Endothelial cell of umbilical vein (primary cell): ENCODE measurements at regions not wholly inside any gene's neighbourhood (a gene's known extent, or its start where the extent isn't known, plus 50 kb on each side); places are given as distances from the start of the nearest gene placed in this dataset.

Experiments used
- BruUV-seq: library from RNA; stranded (reverse); fragments of 400-500 nt; replicated peaks from 2 replicates; lab custom pipeline; 2021; lab: Mats Ljungman, UMichigan
- CTCF ChIA-PET: fragments of 300-600, 350-600 bp; sonication (Branson Sonifier 250); formaldehyde crosslinking; loops from one replicate; lab custom pipeline; 2021; ENCODE audit warnings: antibody characterized with exemption, inconsistent platforms; lab: Charles Lee
- POLR2A ChIA-PET: fragments of 300-600, 350-600 bp; sonication (Branson Sonifier 250); formaldehyde crosslinking; loops from one replicate; lab custom pipeline; 2021; ENCODE audit warnings: antibody characterized with exemption, inconsistent platforms; lab: Charles Lee
- DNase-seq: peaks from one replicate; pipeline ENCODE4 v3.0.0-alpha.2; 2011; ENCODE audit warnings: low read depth, low spot score
- FAIRE-seq: peaks from 2 replicates; lab custom pipeline; 2011; peaks lifted over from hg19 to GRCh38; lab: Jason Lieb, UNC
- H2AFZ ChIP-seq: 2 replicates; pipeline ENCODE4 v1.6.0; 2012; ENCODE audit warnings: low read depth, low read length, control low read depth, inconsistent platforms
- H3K27ac ChIP-seq: 2 replicates; pipeline ENCODE4 v1.5.1; 2011; ENCODE audit warnings: low read depth, mild to moderate bottlenecking, control low read depth, low read length, moderate library complexity; ENCODE audit not compliant: insufficient read depth
- H3K27me3 ChIP-seq, 2 experiments: 2 replicates each; pipeline versions ENCODE4 v1.6.0 to v1.6.1; 2011; ENCODE audit warnings: low read length in 2 of 2, mixed read lengths in 1 of 2; ENCODE audit not compliant: control insufficient read depth in 2 of 2, insufficient read depth in 2 of 2
- H3K36me3 ChIP-seq, 2 experiments: 2 replicates in 1 of 2; 3 replicates in 1 of 2; pipeline ENCODE4 v1.5.1; 2011; ENCODE audit warnings: low read length in 2 of 2, mild to moderate bottlenecking in 1 of 2, moderate library complexity in 1 of 2; ENCODE audit not compliant: control insufficient read depth in 2 of 2, insufficient read depth in 2 of 2; ENCODE audit errors: extremely low read depth in 1 of 2
- H3K4me1 ChIP-seq: 3 replicates; pipeline ENCODE4 v1.5.1; 2011; ENCODE audit warnings: mild to moderate bottlenecking, low read length; ENCODE audit not compliant: control insufficient read depth, insufficient read depth; ENCODE audit errors: extremely low read depth
- H3K4me2 ChIP-seq: 2 replicates; pipeline ENCODE4 v1.6.1; 2011; ENCODE audit warnings: low read length, control low read depth, mixed read lengths; ENCODE audit not compliant: insufficient read depth
- H3K4me3 ChIP-seq, 3 experiments: fragments of 200-600 bp in 1 of 3; sonication (generic), shearing (Covaris generic) in 1 of 3; replicated peaks in 1 of 3; 2 replicates each; pipeline ENCODE4 v1.5.1; 2011 to 2016; ENCODE audit warnings: control low read depth in 3 of 3, low read length in 3 of 3, mild to moderate bottlenecking in 2 of 3, inconsistent platforms in 1 of 3, low read depth in 1 of 3, moderate library complexity in 1 of 3; ENCODE audit not compliant: insufficient read depth in 1 of 3
- H3K79me2 ChIP-seq: 2 replicates; pipeline ENCODE4 v1.6.0; 2012; ENCODE audit warnings: low read length, inconsistent platforms; ENCODE audit not compliant: control insufficient read depth, insufficient read depth
- H3K9ac ChIP-seq: replicated peaks from 2 replicates; pipeline ENCODE3; 2011; ENCODE audit warnings: low read length, control low read depth; ENCODE audit not compliant: insufficient read depth; ENCODE audit errors: extremely low read depth
- H3K9me1 ChIP-seq: replicated peaks from 3 replicates; pipeline ENCODE4 v1.6.0; 2011; ENCODE audit warnings: mild to moderate bottlenecking, low read length; ENCODE audit not compliant: control insufficient read depth, insufficient read depth; ENCODE audit errors: extremely low read depth
- H3K9me3 ChIP-seq: replicated peaks from 2 replicates; pipeline ENCODE4 v1.5.1; 2012; ENCODE audit warnings: low read length, inconsistent platforms; ENCODE audit not compliant: control insufficient read depth, insufficient read depth
- H4K20me1 ChIP-seq: replicated peaks from 2 replicates; pipeline ENCODE3; 2011; ENCODE audit warnings: mild to moderate bottlenecking, low read length; ENCODE audit not compliant: control insufficient read depth, insufficient read depth; ENCODE audit errors: extremely low read depth
- EZH2 ChIP-seq: IDR thresholded peaks from 2 replicates; pipeline ENCODE4 v1.6.1; 2012; ENCODE audit warnings: borderline replicate concordance, low read depth, mild to moderate bottlenecking, moderate library complexity, low read length, inconsistent platforms; ENCODE audit not compliant: severe bottlenecking
- FOS ChIP-seq: IDR thresholded peaks from 2 replicates; pipeline ENCODE4 v1.6.1; 2011; ENCODE audit warnings: mild to moderate bottlenecking, low read length, moderate library complexity, borderline replicate concordance; ENCODE audit not compliant: insufficient read depth
- GATA2 ChIP-seq: IDR thresholded peaks from 2 replicates; pipeline ENCODE4 v1.7.0; 2011; ENCODE audit warnings: low read depth, mild to moderate bottlenecking, moderate library complexity, mixed read lengths, low read length; ENCODE audit not compliant: insufficient read length, insufficient read depth
- JUN ChIP-seq: IDR thresholded peaks from 2 replicates; pipeline ENCODE4 v1.6.1; 2011; ENCODE audit warnings: borderline replicate concordance, low read depth; ENCODE audit not compliant: insufficient read length, insufficient read depth
- MYC ChIP-seq: IDR thresholded peaks from one replicate; pipeline ENCODE4 v1.6.1; 2011; ENCODE audit warnings: mild to moderate bottlenecking, low read depth, low read length
- POLR2A ChIP-seq: IDR thresholded peaks from 2 replicates; pipeline ENCODE4 v1.6.1; 2012; ENCODE audit warnings: low read depth, mild to moderate bottlenecking, control low read depth, low read length
- POLR2AphosphoS5 ChIP-seq: IDR thresholded peaks from 2 replicates; pipeline ENCODE4 v1.6.1; 2012; ENCODE audit warnings: low read depth, mild to moderate bottlenecking, control low read depth, low read length, moderate library complexity; ENCODE audit not compliant: insufficient read depth
- dilution Hi-C: fragments of 300-500 bp; cut with MboI; formaldehyde crosslinking; loops from one replicate; pipeline ENCODE4 v1.15.0; 2019; ENCODE audit warnings: low sequenced_read_pairs; ENCODE audit not compliant: extremely low pct_ligation_motif_present
- intact Hi-C: fragments of 100-400 bp; cut with micrococcal nuclease; formaldehyde crosslinking; loops from one replicate; pipeline ENCODE4 v1.10.0; 2022
- TF ChIP-seq, protein P1 (sequence below), 2 donors: IDR thresholded peaks; 1 replicate in 1 of 2; 2 replicates in 1 of 2; pipeline ENCODE4 v1.5.1; 2011; ENCODE audit warnings: low read length in 2 of 2, mild to moderate bottlenecking in 2 of 2, moderate library complexity in 2 of 2, control low read depth in 1 of 2, inconsistent platforms in 1 of 2, low read depth in 1 of 2; ENCODE audit not compliant: insufficient read depth in 1 of 2; ENCODE audit errors: extremely low read depth in 1 of 2
- TF ChIP-seq, protein P2 (sequence below): IDR thresholded peaks from 2 replicates; pipeline ENCODE4 v1.6.1; 2011; ENCODE audit not compliant: insufficient read depth, insufficient read length

DNA sequence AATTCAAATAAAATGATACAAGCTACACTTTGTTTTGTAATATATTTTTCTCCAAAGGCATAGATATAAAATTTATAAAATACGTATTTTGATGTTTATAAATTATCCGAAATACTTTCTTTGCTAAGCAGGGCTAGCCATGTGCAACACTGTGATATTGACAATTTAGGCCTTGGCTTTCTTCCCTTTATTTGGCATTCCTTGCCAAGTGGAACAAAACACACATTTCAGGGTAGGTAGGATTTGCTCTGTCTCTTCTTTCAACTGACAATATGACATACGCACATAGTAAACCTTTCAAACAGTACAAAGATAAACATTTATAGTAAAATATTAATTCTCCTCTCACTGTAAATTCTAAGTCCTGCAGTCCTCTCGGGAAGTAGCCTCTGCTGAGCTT is 103.3 kb upstream of the POT1 start:
- dilution Hi-C loops = no loop called here
- no peak for FAIRE-seq
- Histone ChIP-seq H3K27ac (no peak overlapping the region), H3K9me1 (no peaks in the 10 kb centered on the region), H3K9me3 (no peaks in the 10 kb centered on the region), H4K20me1 (no peaks in the 10 kb centered on the region), H2AFZ (no peak overlapping the region), H3K27me3 (no peaks in the 10 kb centered on the region), H3K4me3 (no peak overlapping the region), H3K36me3 (no peaks in the 10 kb centered on the region), H3K9ac (no peak overlapping the region), H3K4me1 (no peaks in the 10 kb centered on the region), H3K79me2 (no peaks in the 10 kb centered on the region), H3K4me2 (no peak overlapping the region)
- no TSS peak for BruUV-seq
- no peak for TF ChIP-seq EZH2
- POLR2A ChIA-PET = no interaction called here
- no peak for DNase-seq
- CTCF ChIA-PET = no interaction called here
- intact Hi-C loops = no loop called here

- Histone ChIP-seq H4K20me1 (no peaks in the 10 kb centered on the region), H3K9ac (no peak overlapping the region), H3K27me3 (no peaks in the 10 kb centered on the region), H3K4me1 (no peaks in the 10 kb centered on the region), H3K36me3 (no peaks in the 10 kb centered on the region), H3K4me3 (no peak overlapping the region), H3K9me3 (no peaks in the 10 kb centered on the region), H3K4me2 (no peak overlapping the region), H3K9me1 (no peaks in the 10 kb centered on the region), H3K79me2 (no peaks in the 10 kb centered on the region), H2AFZ (no peak overlapping the region), H3K27ac (no peak overlapping the region)
- dilution Hi-C loops = no loop called here
- BruUV-seq = no TSS peak
- no peak for TF ChIP-seq EZH2
- TF ChIP-seq GATA2 = no peak
- TF ChIP-seq MYC = no peak
- TF ChIP-seq POLR2AphosphoS5 = no peak
- TF ChIP-seq, protein P1, sequence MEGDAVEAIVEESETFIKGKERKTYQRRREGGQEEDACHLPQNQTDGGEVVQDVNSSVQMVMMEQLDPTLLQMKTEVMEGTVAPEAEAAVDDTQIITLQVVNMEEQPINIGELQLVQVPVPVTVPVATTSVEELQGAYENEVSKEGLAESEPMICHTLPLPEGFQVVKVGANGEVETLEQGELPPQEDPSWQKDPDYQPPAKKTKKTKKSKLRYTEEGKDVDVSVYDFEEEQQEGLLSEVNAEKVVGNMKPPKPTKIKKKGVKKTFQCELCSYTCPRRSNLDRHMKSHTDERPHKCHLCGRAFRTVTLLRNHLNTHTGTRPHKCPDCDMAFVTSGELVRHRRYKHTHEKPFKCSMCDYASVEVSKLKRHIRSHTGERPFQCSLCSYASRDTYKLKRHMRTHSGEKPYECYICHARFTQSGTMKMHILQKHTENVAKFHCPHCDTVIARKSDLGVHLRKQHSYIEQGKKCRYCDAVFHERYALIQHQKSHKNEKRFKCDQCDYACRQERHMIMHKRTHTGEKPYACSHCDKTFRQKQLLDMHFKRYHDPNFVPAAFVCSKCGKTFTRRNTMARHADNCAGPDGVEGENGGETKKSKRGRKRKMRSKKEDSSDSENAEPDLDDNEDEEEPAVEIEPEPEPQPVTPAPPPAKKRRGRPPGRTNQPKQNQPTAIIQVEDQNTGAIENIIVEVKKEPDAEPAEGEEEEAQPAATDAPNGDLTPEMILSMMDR (IDR thresholded peaks at IDR 0.05; ENCODE audit: extremely low read depth in 1 of 2, insufficient read depth in 1 of 2, low read depth in 1 of 2, low read length in 2 of 2) = no peak
- TF ChIP-seq FOS = no peak
- TF ChIP-seq POLR2A = no peak
- TF ChIP-seq JUN = no peak
- TF ChIP-seq, protein P2, sequence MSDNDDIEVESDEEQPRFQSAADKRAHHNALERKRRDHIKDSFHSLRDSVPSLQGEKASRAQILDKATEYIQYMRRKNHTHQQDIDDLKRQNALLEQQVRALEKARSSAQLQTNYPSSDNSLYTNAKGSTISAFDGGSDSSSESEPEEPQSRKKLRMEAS = no peak
- FAIRE-seq (no peak), DNase-seq (no peak)
- CTCF ChIA-PET = interaction anchor here (1.1 kb wide), 1 partner anchor 29 kb away, joined by 3 read pairs; no protein-coding TSS in a partner anchor
- POLR2A ChIA-PET = no interaction called here
- intact Hi-C loops = no loop called here
These were observed 101.2 kb upstream of the POT1 start for GRCh38 chr7:125030756-125031387.
